ENCODE measurements at regions not wholly inside any gene's neighbourhood (a gene's known extent, or its start where the extent isn't known, plus 50 kb on each side); places are given as distances from the start of the nearest gene placed in this dataset.

- DNase-seq (ENCODE audit: low spot score) = no peak
- intact Hi-C loops (cut with DNase I) = no loop called here
- TF ChIP-seq POLR2AphosphoS5 (IDR thresholded peaks at IDR 0.05) (no peak), CTCF (IDR thresholded peaks at IDR 0.05) (no peak), POLR2A (IDR thresholded peaks at IDR 0.05) (no peak)
- H3K27ac ChIP-seq = no peak overlapping the region
- H3K4me3 ChIP-seq = no peak overlapping the region
- no peaks in the 10 kb centered on the region for H3K4me1 ChIP-seq (replicated peaks)
- WGBS = 80% methylated on average over 11 of the region's 11 CpGs
- no peaks in the 10 kb centered on the region for H3K27me3 ChIP-seq (replicated peaks; ENCODE audit: insufficient read depth)
- H3K36me3 ChIP-seq = peaks cover 14 to 21% of the 10 kb centered on the region in 2 donors
- H3K9me3 ChIP-seq = no peaks in the 10 kb centered on the region
Observed at GRCh38 chr19:5206751-5207075, 133.9 kb downstream of the PTPRS start.

GRCh38 chr19:5205937-5206750 is 134.5 kb downstream of the PTPRS start:
- no peak for TF ChIP-seq POLR2A (IDR thresholded peaks at IDR 0.05)
- TF ChIP-seq POLR2AphosphoS5 (IDR thresholded peaks at IDR 0.05) = no peak
- Histone ChIP-seq H3K27ac (no peak overlapping the region), H3K4me1 (replicated peaks) (no peaks in the 10 kb centered on the region), H3K9me3 (no peaks in the 10 kb centered on the region), H3K27me3 (replicated peaks; ENCODE audit: insufficient read depth) (no peaks in the 10 kb centered on the region), H3K36me3 (peaks cover 8 to 15% of the 10 kb centered on the region in 2 donors), H3K4me3 (no peak overlapping the region)
- DNase-seq (ENCODE audit: low spot score) = no peak
- intact Hi-C loops (cut with DNase I) = no loop called here
- WGBS = 71% methylated on average over 29 of the region's 29 CpGs

- H3K4me3 ChIP-seq = no peak overlapping the region
- no peaks in the 10 kb centered on the region for H3K9me3 ChIP-seq
- no peaks in the 10 kb centered on the region for H3K27me3 ChIP-seq (replicated peaks; ENCODE audit: insufficient read depth)
- intact Hi-C loops (cut with DNase I) = no loop called here
- no peak overlapping the region for H3K27ac ChIP-seq
- H3K36me3 ChIP-seq = peaks cover 5 to 8% of the 10 kb centered on the region in 2 donors
- TF ChIP-seq POLR2A (IDR thresholded peaks at IDR 0.05) (no peak), POLR2AphosphoS5 (IDR thresholded peaks at IDR 0.05) (no peak), CTCF (IDR thresholded peaks at IDR 0.05) (no peak)
- WGBS = 94% methylated on average over 13 of the region's 13 CpGs
- H3K4me1 ChIP-seq (replicated peaks) = no peaks in the 10 kb centered on the region
- no peak for DNase-seq (ENCODE audit: low spot score)
Observed at GRCh38 chr19:5205381-5205780, 135.2 kb downstream of the PTPRS start.

GRCh38 chr19:5204212-5204611 is 136.4 kb downstream of the PTPRS start:
- no peak overlapping the region for H3K27ac ChIP-seq
- WGBS = 95% methylated on average over 5 of the region's 5 CpGs
- H3K36me3 ChIP-seq = no peaks in the 10 kb centered on the region
- no peak for TF ChIP-seq POLR2A (IDR thresholded peaks at IDR 0.05)
- TF ChIP-seq POLR2AphosphoS5 (IDR thresholded peaks at IDR 0.05) = no peak
- TF ChIP-seq CTCF (IDR thresholded peaks at IDR 0.05) = no peak
- H3K4me3 ChIP-seq = no peak overlapping the region
- H3K9me3 ChIP-seq = no peaks in the 10 kb centered on the region
- no peak for DNase-seq (ENCODE audit: low spot score)
- H3K27me3 ChIP-seq (replicated peaks; ENCODE audit: insufficient read depth) = no peaks in the 10 kb centered on the region
- no peaks in the 10 kb centered on the region for H3K4me1 ChIP-seq (replicated peaks)
- intact Hi-C loops (cut with DNase I) = no loop called here
